HepG2 (cell line): ENCODE measurements at regions not wholly inside any gene's neighbourhood (a gene's known extent, or its start where the extent isn't known, plus 50 kb on each side); places are given as distances from the start of the nearest gene placed in this dataset.
A peak's percentile ranks its signal among the peaks of the same experiment; 100 is the strongest.

Experiments used
- ATAC-seq: fragments of 200-7000 bp; cut with Tn5 transposase; 3 replicates; pipeline ENCODE4 v1.9.1; 2020; ENCODE audit warnings: mild to moderate bottlenecking, moderate library complexity
- BruUV-seq: library from RNA; stranded (reverse); fragments of 400-500 nt; replicated peaks from 2 replicates; lab custom pipeline; 2021; lab: Mats Ljungman, UMichigan
- CTCF ChIA-PET: fragments of 300-600 bp; formaldehyde crosslinking; extraction: SDS; loops from one replicate; lab custom pipeline; 2021; ENCODE audit warnings: low total read pairs, inconsistent platforms, low intra/inter-chr PET ratio; lab: Yijun Ruan, JAX
- POLR2A ChIA-PET: fragments of 350-600 bp; sonication (Branson Sonifier 250); formaldehyde crosslinking; loops from one replicate; lab custom pipeline; 2020; ENCODE audit warnings: antibody characterized with exemption, inconsistent platforms; lab: Yijun Ruan, JAX
- DNase-seq: peaks from one replicate; pipeline ENCODE4 v3.0.0-alpha.2; 2015; ENCODE audit warnings: low spot score
- FAIRE-seq: peaks from 3 replicates; lab custom pipeline; 2011; peaks lifted over from hg19 to GRCh38; lab: Jason Lieb, UNC
- H2AFZ ChIP-seq: one replicate; pipeline ENCODE4 v1.6.1; 2011; ENCODE audit warnings: low read length, inconsistent platforms
- H3K27ac ChIP-seq: fragments of 300-600 bp; 3 replicates; pipeline ENCODE4 v1.8.0; 2011; ENCODE audit warnings: mixed run types, mild to moderate bottlenecking, mixed read lengths, low read length, inconsistent platforms; ENCODE audit not compliant: insufficient read depth; ENCODE audit errors: extremely low read length
- H3K27me3 ChIP-seq, 2 experiments: fragments of 200-600 bp in 1 of 2; 2 replicates in 1 of 2; 3 replicates in 1 of 2; pipeline versions ENCODE4 v1.6.0 to v1.8.0; 2011; ENCODE audit warnings: low read length in 2 of 2, mild to moderate bottlenecking in 2 of 2, moderate library complexity in 2 of 2, inconsistent platforms in 1 of 2; ENCODE audit not compliant: insufficient read depth in 2 of 2, control insufficient read depth in 1 of 2
- H3K36me3 ChIP-seq, 2 experiments: fragments of 200-600 bp in 1 of 2; replicated peaks in 1 of 2; 2 replicates in 1 of 2; 3 replicates in 1 of 2; pipeline versions ENCODE4 v1.5.1 to v1.8.0; 2011; ENCODE audit warnings: low read length in 2 of 2, inconsistent platforms in 1 of 2; ENCODE audit not compliant: insufficient read depth in 2 of 2, control insufficient read depth in 1 of 2
- H3K4me1 ChIP-seq: 2 replicates; pipeline ENCODE4 v1.5.1; 2012; ENCODE audit warnings: low read length, inconsistent platforms; ENCODE audit not compliant: insufficient read depth
- H3K4me2 ChIP-seq: 2 replicates; pipeline ENCODE4 v1.6.0; 2011; ENCODE audit warnings: low read depth, low read length, inconsistent platforms
- H3K4me3 ChIP-seq, 3 experiments: fragments of 200-600 bp in 1 of 3; sonication (generic), shearing (Covaris generic) in 1 of 3; replicated peaks in 1 of 3; 2 replicates each; pipeline ENCODE4 v1.5.1; 2011 to 2016; ENCODE audit warnings: low read length in 3 of 3, inconsistent platforms in 2 of 3, low read depth in 2 of 3, mild to moderate bottlenecking in 2 of 3, control low read depth in 1 of 3, mixed read lengths in 1 of 3; ENCODE audit not compliant: insufficient read depth in 1 of 3
- H3K79me2 ChIP-seq: one replicate; pipeline ENCODE4 v1.6.1; 2011; ENCODE audit warnings: low read length, inconsistent platforms; ENCODE audit not compliant: insufficient read depth
- H3K9ac ChIP-seq: 2 replicates; pipeline ENCODE4 v1.6.0; 2011; ENCODE audit warnings: mild to moderate bottlenecking, low read depth, low read length, inconsistent platforms; ENCODE audit not compliant: insufficient read depth
- H3K9me3 ChIP-seq: 2 replicates; pipeline ENCODE4 v1.5.1; 2012; ENCODE audit warnings: mild to moderate bottlenecking, low read length
- H4K20me1 ChIP-seq: 2 replicates; pipeline ENCODE4 v1.6.0; 2011; ENCODE audit warnings: inconsistent platforms, mild to moderate bottlenecking, low read length, moderate library complexity; ENCODE audit not compliant: insufficient read depth
- AHR ChIP-seq: IDR thresholded peaks from 2 replicates; pipeline ENCODE4 v1.6.1; 2018; ENCODE audit warnings: missing genetic modification reagents, missing compliant biosample characterization
- IKZF4 ChIP-seq: sonication (generic); formaldehyde crosslinking; IDR thresholded peaks from 2 replicates; pipeline ENCODE4 v1.5.1; 2020; ENCODE audit warnings: borderline replicate concordance, mild to moderate bottlenecking, low read depth, missing genetic modification reagents; ENCODE audit errors: not compliant biosample characterization
- ZBTB44 ChIP-seq: sonication (generic); formaldehyde crosslinking; IDR thresholded peaks from 2 replicates; pipeline ENCODE4 v1.4.0; 2020; ENCODE audit warnings: missing genetic modification reagents
- ZNF317 ChIP-seq: sonication (generic); formaldehyde crosslinking; IDR thresholded peaks from 2 replicates; pipeline ENCODE4 v1.5.0; 2020; ENCODE audit warnings: mild to moderate bottlenecking, missing genetic modification reagents
- WGBS: methylation state at CpG from one replicate; pipeline ENCODE4 v1.1.6; 2017; ENCODE audit warnings: low lambda C conversion rate; 5-methylcytosine and 5-hydroxymethylcytosine counted together
- in situ Hi-C: cut with HindIII; loops from 2 replicates; pipeline ENCODE4 v1.10.0; 2017; ENCODE audit warnings: low pct_unique_long_range_greater_than_20kb; ENCODE audit not compliant: extremely low pct_ligation_motif_present
- intact Hi-C: fragments of 100-400 bp; cut with micrococcal nuclease; formaldehyde crosslinking; loops from one replicate; pipeline ENCODE4 v1.10.0; 2022; ENCODE audit not compliant: unreplicated experiment

GRCh38 chr14:89600950-89601826 is 184.2 kb upstream of the FOXN3 start (continued):
- no peak for TF ChIP-seq ZBTB44

- FAIRE-seq (no peak), DNase-seq (no peak), ATAC-seq (no peak)
- Histone ChIP-seq H3K27ac (no peak overlapping the region), H3K27me3 (no peaks in the 10 kb centered on the region; a peak in 1 of 5 replicates), H3K9me3 (peaks cover 19% of the 10 kb centered on the region), H3K9ac (no peak overlapping the region), H3K4me2 (no peak overlapping the region), H2AFZ (no peak overlapping the region), H3K4me3 (no peak overlapping the region), H3K79me2 (peaks cover 30% of the 10 kb centered on the region), H3K4me1 (peaks cover 8% of the 10 kb centered on the region), H3K36me3 (no peaks in the 10 kb centered on the region), H4K20me1 (no peaks in the 10 kb centered on the region)
- ChIA-PET CTCF (no interaction called here), POLR2A (no interaction called here)
- intact Hi-C loops, result no loop called here
- no peak for TF ChIP-seq AHR
- in situ Hi-C loops, result no loop called here
- no TSS peak for BruUV-seq
Measured at GRCh38 chr14:89600029-89600428, 183.0 kb upstream of the FOXN3 start.

GRCh38 chr14:89598548-89599186 is 181.6 kb upstream of the FOXN3 start:
- DNase-seq (peak; percentile 13), ATAC-seq (no peak), FAIRE-seq (no peak)
- no peak overlapping the region for H3K27ac ChIP-seq
- H3K27me3 ChIP-seq, result no peaks in the 10 kb centered on the region
- H3K9ac ChIP-seq, result no peak overlapping the region
- no peak overlapping the region for H2AFZ ChIP-seq
- H3K36me3 ChIP-seq, result no peaks in the 10 kb centered on the region
- ChIA-PET POLR2A (no interaction called here), CTCF (no interaction called here)
- no peak overlapping the region for H3K4me3 ChIP-seq
- peaks cover 19% of the 10 kb centered on the region for H3K9me3 ChIP-seq
- BruUV-seq, result no TSS peak
- intact Hi-C loops (no loop called here), in situ Hi-C loops (no loop called here)
- peaks cover 2% of the 10 kb centered on the region for H3K4me1 ChIP-seq
- TF ChIP-seq ZNF317 (CRISPR knock-in tag), result peak; percentile 100
- TF ChIP-seq IKZF4, result no peak
- no peak overlapping the region for H3K4me2 ChIP-seq
- H4K20me1 ChIP-seq, result no peaks in the 10 kb centered on the region
- 97% methylated on average over 2 of the region's 2 CpGs for WGBS
- H3K79me2 ChIP-seq, result peaks cover 29% of the 10 kb centered on the region
